Muscle layer of duodenum (tissue), 2 donors: ENCODE measurements at regions not wholly inside any gene's neighbourhood (a gene's known extent, or its start where the extent isn't known, plus 50 kb on each side); places are given as distances from the start of the nearest gene placed in this dataset.

Source experiments
- H3K27ac ChIP-seq: one replicate; pipeline ENCODE4 v1.7.0; 2013; ENCODE audit warnings: mild to moderate bottlenecking, low read length
- H3K27me3 ChIP-seq: one replicate; pipeline ENCODE4 v1.7.0; 2013; ENCODE audit warnings: low read depth, mild to moderate bottlenecking, control low read depth, low read length
- H3K36me3 ChIP-seq, 2 donors: one replicate each; pipeline ENCODE4 v1.7.0; 2013; ENCODE audit warnings: low read length in 2 of 2, control low read depth in 1 of 2, mild to moderate bottlenecking in 1 of 2; ENCODE audit not compliant: insufficient read depth in 2 of 2, control insufficient read depth in 1 of 2
- H3K4me1 ChIP-seq, 2 donors: one replicate each; pipeline ENCODE4 v1.7.0; 2013; ENCODE audit warnings: low read length in 2 of 2, mild to moderate bottlenecking in 2 of 2, control low read depth in 1 of 2, moderate library complexity in 1 of 2; ENCODE audit not compliant: insufficient read depth in 2 of 2, control insufficient read depth in 1 of 2
- H3K4me3 ChIP-seq, 2 donors: one replicate each; pipeline ENCODE4 v1.7.0; 2013; ENCODE audit warnings: low read length in 2 of 2, low read depth in 1 of 2, mild to moderate bottlenecking in 1 of 2
- H3K9me3 ChIP-seq, 2 donors: one replicate each; pipeline ENCODE4 v1.7.0; 2013; ENCODE audit warnings: low read length in 2 of 2, control low read depth in 1 of 2, mild to moderate bottlenecking in 1 of 2; ENCODE audit not compliant: control insufficient read depth in 1 of 2
- donor health status: healthy.

DNA sequence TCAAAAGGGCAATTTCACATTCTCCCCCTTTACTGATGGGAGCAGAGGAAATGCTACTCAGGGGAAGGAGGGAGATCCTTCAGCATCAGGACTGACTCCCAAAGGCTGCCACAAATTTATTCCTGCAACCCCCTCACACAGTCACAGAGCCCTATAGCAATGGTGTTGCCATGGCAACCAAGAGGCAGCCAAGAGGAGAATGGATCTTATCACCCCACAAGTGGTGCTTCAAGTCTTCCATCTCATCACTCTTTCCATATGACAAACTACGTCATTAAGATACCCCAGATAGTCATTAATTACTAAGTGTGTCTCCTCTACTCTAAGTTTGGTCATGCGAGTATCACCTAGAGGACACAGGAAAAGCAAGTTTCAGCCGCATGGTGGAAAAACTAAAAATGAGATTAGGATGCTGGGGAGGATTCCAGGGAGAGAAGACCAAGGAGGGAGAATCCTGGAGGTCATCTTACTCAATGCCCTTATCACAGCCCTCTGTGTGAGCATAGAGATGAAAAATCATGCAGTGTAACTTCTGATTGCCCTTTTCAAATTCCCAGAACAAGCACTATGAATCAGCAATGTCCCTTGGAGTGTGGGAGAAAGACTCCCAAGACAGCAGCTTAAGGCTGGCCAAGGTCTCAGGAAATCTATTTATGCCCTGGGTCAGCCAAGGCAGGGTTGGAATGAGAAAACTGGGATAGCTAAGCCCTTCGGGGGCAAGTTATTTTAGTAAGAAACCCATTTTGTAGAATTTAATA lies 885.7 kb upstream of the KLHL29 start:
- Histone ChIP-seq H3K36me3 (no peaks in the 10 kb centered on the region), H3K4me1 (peaks cover 0 to 4% of the 10 kb centered on the region in 2 donors), H3K4me3 (no peak overlapping the region), H3K9me3 (no peaks in the 10 kb centered on the region), H3K27me3 (no peaks in the 10 kb centered on the region), H3K27ac (no peak overlapping the region)

DNA sequence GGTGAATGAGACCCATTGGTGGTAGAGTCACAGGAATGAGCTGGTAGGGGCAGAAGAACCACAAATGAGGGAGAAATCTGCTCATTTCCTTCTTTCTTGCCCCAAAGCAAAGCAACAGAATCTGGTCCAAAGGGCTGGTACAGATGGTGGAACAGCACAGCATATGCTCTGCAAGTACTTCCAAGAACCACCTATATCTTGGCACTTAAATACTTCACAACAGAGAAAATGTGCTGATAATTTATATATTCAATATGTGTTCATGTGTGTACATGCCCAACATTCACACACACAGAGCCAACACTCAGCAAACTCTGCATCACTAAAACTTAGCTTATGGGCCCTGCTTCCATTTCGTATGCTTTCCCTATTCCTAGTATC lies 884.4 kb upstream of the KLHL29 start:
- Histone ChIP-seq H3K36me3 (no peaks in the 10 kb centered on the region), H3K9me3 (no peaks in the 10 kb centered on the region), H3K4me3 (no peak overlapping the region), H3K27ac (no peak overlapping the region), H3K27me3 (no peaks in the 10 kb centered on the region), H3K4me1 (peaks cover 0 to 4% of the 10 kb centered on the region in 2 donors)

DNA sequence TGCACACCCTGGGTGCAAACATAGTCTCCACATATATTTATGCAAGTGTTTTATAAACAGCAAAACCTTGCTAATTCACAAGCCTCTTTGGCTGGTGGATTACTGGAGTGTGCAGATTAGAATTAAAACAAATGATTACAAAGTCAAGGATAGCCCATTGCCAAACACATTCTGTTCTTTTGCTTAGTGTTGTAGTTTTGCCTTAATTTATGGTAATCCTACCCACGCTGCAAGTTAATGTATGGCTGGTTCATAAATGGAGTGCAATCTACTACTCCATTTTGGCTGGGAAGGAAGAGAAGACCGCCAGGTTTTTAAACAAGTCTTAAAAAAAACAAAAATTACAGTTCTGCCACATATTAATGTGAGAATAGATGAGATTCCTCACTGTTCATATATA lies 883.1 kb upstream of the KLHL29 start:
- H3K27me3 ChIP-seq: no peaks in the 10 kb centered on the region
- peaks cover 0 to 4% of the 10 kb centered on the region in 2 donors for H3K4me1 ChIP-seq
- H3K27ac ChIP-seq: no peak overlapping the region

DNA sequence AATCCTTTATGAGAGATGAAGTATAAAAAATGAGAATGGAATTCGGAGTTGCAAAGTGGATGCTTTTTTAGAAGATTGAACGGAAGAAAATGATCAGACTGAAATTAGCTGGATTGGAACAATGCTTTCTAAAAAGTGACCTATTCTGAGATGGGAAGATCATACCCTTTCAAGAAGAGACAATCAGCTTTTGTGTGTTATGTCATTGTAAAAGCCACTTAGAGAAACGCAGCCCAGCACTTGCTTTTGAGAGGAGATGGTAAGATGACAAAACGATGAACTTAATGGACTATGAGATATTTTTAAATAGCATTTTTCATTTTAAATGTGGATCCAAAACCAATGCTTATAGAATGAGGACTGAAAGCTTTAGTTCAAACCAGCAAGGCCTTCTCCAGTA lies 871.4 kb upstream of the KLHL29 start:
- H3K4me3 ChIP-seq: no peak overlapping the region
- H3K9me3 ChIP-seq: no peaks in the 10 kb centered on the region
- no peaks in the 10 kb centered on the region for H3K4me1 ChIP-seq
- no peak overlapping the region for H3K27ac ChIP-seq
- H3K27me3 ChIP-seq: no peaks in the 10 kb centered on the region
- no peaks in the 10 kb centered on the region for H3K36me3 ChIP-seq

More for the DNA sequence above, 883.1 kb upstream of the KLHL29 start:
- Histone ChIP-seq H3K36me3 (no peaks in the 10 kb centered on the region), H3K4me3 (no peak overlapping the region), H3K9me3 (no peaks in the 10 kb centered on the region)

DNA sequence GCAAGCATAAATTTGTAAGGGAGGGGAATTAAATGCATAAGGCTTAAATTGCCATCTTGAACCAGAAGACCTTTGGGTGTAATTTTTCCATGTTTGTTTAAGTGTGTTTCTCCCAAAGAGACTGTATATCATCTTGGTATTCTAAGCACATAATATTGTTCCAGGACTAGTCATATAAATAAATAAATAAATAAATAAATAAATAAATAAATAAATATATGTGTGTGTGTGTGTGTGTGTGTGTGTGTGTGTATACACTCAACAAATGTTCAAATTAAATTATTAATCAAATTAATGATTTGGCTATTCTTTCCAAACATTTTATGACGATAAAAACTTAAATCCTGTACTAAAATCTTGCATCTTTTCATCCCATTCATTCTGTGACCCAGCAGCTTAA lies 867.8 kb upstream of the KLHL29 start:
- Histone ChIP-seq H3K9me3 (no peaks in the 10 kb centered on the region), H3K27me3 (no peaks in the 10 kb centered on the region), H3K27ac (no peak overlapping the region), H3K4me1 (no peaks in the 10 kb centered on the region), H3K36me3 (no peaks in the 10 kb centered on the region), H3K4me3 (no peak overlapping the region)

DNA sequence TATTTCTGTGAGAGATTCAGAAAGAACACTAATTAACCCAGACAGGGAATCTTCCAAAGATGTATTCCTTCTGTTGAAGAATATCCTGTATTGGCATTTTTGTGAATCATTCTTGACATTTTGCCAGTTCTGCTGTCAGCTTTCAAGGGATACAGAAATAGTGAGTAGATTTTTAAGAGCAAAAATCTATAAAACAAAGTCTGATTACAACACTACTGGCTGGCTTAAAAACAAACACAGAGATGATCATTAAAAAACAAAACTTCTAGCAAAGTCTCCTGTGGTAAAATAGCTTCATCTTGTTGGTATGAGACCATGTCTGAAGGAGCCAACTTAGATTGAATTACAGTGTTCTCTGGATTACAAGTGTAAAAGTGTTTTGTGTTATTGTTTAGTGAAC lies 866.3 kb upstream of the KLHL29 start:
- H3K4me1 ChIP-seq: no peaks in the 10 kb centered on the region
- H3K4me3 ChIP-seq: no peak overlapping the region
- no peaks in the 10 kb centered on the region for H3K27me3 ChIP-seq
- no peak overlapping the region for H3K27ac ChIP-seq
- no peaks in the 10 kb centered on the region for H3K36me3 ChIP-seq
- H3K9me3 ChIP-seq: no peaks in the 10 kb centered on the region

DNA sequence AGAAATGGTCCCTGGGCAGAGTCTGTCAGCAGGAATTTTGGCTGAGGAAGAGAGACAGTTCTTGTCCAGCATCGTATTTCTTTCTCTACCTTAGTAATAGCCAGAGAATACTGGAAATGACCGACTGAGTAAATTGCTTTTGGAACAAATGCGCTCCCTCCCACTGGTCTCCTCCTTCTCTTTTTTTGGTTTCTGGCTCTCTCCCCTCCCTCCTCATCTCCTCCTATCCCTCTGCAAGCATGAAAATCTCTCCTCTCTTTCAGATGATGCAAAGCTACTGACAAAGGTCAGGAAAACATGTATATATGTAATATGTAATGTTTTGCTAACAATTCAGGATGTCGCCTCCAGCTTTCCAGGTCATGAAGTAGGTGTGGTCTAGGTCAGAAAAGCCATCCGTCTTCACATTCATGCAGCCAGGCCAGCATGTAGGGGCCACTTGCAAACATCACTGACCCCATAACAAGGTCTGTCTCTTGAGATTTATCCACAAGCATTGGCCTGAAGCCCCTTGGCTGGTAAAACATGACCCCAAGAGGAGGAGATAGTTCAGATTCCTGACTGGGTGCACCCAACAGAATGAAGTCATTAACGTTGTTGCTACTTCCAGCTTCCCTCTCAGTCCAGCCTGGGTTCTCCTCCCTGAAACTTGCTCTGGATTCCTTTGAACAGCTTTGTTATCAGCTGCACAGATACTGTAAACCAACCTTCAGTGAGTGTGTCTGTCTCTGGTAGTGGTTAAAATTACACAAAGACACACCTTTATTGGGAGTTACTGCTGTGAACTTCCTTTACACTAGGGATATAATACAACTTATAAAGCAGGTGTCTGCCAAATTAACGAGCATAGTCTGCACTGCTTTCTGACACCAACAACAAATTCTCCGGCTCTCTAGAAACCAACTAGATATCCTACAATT lies 864.4 kb upstream of the KLHL29 start:
- Histone ChIP-seq H3K36me3 (no peaks in the 10 kb centered on the region), H3K4me1 (no peaks in the 10 kb centered on the region), H3K27ac (no peak overlapping the region), H3K4me3 (no peak overlapping the region), H3K9me3 (no peaks in the 10 kb centered on the region), H3K27me3 (no peaks in the 10 kb centered on the region)

DNA sequence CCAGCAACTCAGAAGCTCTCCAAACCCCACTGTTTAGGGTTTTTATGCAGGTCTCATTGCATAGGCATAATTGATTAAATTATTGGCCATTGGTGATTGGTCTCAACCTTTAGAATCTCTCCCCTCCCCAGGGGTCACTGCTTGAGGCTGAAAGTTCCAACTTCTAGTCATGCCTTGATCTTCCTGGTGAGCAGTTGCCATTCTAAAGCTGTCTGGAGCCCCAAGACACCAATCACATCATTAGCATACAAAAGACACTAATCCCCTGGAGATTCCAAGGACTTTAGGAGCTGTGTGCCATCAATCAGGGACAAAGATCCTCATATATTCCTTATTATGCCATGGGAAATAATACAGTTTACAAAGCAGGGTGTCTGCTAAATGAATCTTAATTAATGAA lies 863.4 kb upstream of the KLHL29 start:
- H3K4me1 ChIP-seq: no peaks in the 10 kb centered on the region
- no peak overlapping the region for H3K27ac ChIP-seq
- H3K9me3 ChIP-seq: no peaks in the 10 kb centered on the region
- no peaks in the 10 kb centered on the region for H3K36me3 ChIP-seq
- H3K27me3 ChIP-seq: no peaks in the 10 kb centered on the region
- no peak overlapping the region for H3K4me3 ChIP-seq

DNA sequence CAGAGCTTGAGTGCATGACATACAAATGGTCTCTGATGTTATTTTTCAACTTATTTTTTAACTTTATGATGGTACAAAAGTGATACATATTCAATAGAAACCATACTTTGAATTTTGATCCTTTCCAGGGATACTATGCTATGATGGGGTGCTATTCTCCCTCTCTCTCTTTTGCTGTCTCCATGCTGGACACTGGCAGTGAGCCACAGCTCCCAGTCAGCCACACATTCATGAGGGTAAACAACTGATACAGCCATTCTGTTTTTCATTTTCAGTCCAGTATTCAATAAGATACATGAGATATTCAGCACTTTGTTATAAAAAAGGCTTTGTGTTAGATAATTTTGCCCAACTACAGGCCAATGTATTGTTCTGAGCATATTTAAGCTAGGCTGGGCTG lies 859.3 kb upstream of the KLHL29 start:
- Histone ChIP-seq H3K27me3 (no peaks in the 10 kb centered on the region), H3K27ac (no peak overlapping the region), H3K4me1 (no peaks in the 10 kb centered on the region)

DNA sequence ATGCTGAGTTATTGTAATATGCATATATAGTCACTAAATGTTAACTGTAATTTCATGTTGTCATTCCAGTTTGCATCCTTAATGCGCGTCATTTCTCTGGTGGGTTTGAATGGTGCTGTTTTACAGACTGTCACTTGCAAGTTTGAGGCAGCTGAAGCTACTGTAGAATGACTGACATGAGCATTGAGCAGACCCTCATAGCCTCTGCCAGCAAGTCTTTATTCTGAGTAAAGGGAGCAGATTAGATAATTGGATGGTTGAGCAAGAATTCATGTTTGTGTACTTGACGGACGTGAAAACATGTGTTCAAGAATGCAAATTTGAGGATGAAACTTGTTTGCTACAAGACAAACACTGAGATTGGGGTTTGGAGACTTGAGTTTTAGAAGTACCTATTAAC lies 854.8 kb upstream of the KLHL29 start:
- Histone ChIP-seq H3K27me3 (no peaks in the 10 kb centered on the region), H3K4me1 (no peaks in the 10 kb centered on the region), H3K36me3 (no peaks in the 10 kb centered on the region), H3K4me3 (no peak overlapping the region), H3K9me3 (peaks cover 0 to 4% of the 10 kb centered on the region in 2 donors), H3K27ac (no peak overlapping the region)

More for the DNA sequence above, 859.3 kb upstream of the KLHL29 start:
- Histone ChIP-seq H3K9me3 (peaks cover 0 to 4% of the 10 kb centered on the region in 2 donors), H3K4me3 (no peak overlapping the region), H3K36me3 (no peaks in the 10 kb centered on the region)

DNA sequence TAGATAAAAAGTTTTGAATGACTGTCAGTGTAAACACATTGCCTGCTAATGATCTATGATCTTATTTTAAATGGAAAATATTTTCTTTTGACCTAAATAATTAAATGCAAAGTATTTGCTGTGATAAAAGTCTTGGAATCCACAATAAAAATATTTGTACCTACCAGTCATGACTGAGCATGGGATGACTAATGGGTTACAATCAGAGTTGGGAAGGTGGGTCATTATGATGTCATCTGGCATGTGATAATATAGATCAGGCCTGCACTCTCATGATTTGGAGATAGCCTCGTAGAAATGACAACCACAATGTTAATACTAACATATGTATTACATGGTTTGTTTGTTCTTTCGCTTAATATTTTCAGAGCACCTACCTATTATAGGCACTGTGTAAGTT lies 848.8 kb upstream of the KLHL29 start:
- H3K27me3 ChIP-seq: no peaks in the 10 kb centered on the region
- H3K4me3 ChIP-seq: no peak overlapping the region

More for the DNA sequence above, 848.8 kb upstream of the KLHL29 start:
- no peaks in the 10 kb centered on the region for H3K4me1 ChIP-seq
- H3K36me3 ChIP-seq: no peaks in the 10 kb centered on the region
- H3K27ac ChIP-seq: no peak overlapping the region
- H3K9me3 ChIP-seq: no peaks in the 10 kb centered on the region
